ENCODE measurements at regions not wholly inside any gene's neighbourhood (a gene's known extent, or its start where the extent isn't known, plus 50 kb on each side); places are given as distances from the start of the nearest gene placed in this dataset.

DNA sequence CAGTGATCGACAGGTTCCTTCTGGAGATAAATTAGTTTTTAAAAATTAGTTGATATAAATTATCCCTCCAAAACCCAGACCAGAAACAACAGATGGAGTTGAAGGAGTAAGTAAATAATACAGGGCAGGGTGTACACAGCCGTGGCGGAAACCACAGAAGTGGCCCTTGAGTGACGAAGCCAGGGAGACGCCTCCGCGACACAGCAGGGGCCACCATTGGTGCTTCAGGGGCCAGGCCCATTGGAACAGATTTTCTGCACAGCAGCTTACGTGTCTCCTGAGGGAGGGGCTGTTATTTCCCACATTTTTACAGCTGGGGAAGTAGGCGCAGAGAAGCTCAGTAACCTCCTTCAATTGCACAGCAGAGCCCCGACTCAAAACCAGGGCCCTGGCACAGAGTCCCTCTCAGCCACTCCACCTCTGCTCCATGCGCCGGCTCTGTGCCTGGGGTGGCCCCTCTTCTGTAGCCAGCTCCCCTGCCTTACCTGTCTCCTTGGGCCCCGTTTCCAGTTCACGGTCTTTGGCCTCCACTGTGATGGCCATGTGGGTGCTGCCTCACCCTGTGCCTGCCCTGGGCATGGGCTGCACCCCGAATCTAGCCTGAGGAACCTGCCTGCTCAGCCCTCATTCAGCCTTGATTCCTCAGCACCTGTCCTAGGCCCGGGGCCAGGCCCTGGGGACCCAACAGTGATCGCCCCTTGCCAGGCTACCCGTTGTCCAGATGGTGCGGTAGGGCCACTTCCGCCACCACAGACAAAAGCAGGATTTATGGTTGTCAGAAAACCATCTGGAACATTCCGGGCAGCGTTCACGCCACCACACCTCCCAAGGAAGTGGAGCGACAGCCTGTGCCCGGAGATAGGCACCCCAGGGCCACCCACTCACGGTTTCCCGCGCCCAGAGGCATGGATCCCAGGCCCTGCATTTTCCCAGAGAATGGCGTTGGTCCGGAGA is 128.5 kb upstream of the GSE1 start:
- H3K4me3 ChIP-seq (ENCODE audit: low read depth, low read length): no peak overlapping the region
- TF ChIP-seq, protein P1, sequence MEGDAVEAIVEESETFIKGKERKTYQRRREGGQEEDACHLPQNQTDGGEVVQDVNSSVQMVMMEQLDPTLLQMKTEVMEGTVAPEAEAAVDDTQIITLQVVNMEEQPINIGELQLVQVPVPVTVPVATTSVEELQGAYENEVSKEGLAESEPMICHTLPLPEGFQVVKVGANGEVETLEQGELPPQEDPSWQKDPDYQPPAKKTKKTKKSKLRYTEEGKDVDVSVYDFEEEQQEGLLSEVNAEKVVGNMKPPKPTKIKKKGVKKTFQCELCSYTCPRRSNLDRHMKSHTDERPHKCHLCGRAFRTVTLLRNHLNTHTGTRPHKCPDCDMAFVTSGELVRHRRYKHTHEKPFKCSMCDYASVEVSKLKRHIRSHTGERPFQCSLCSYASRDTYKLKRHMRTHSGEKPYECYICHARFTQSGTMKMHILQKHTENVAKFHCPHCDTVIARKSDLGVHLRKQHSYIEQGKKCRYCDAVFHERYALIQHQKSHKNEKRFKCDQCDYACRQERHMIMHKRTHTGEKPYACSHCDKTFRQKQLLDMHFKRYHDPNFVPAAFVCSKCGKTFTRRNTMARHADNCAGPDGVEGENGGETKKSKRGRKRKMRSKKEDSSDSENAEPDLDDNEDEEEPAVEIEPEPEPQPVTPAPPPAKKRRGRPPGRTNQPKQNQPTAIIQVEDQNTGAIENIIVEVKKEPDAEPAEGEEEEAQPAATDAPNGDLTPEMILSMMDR (IDR thresholded peaks at IDR 0.05; ENCODE audit: low read depth, low read length): no peak
- DNase-seq (ENCODE audit: low read depth, low spot score): no peak
- in situ Hi-C loops (cut with HindIII; ENCODE audit: low sequenced_read_pairs): no loop called here

DNA sequence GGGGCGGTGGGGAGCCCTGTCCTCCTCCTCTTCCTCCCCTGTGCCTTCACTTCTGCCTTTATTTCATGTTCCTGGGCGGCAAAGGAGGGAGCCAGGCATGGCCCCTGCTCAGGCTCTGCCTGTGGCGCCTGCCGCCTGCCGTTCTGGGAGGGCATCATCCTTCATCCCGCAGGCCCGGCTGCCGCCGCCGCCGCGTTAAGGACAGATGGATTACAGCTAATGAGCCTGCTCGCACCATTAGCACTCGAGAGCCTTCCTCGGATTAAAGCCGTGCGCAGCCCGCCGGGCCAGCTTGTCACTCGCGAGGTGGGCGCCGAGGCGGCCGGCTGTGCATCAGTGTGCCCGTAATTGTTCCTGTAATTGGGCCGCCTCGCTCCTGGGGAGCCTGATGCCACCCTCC is 127.7 kb upstream of the GSE1 start:
- DNase-seq (ENCODE audit: low read depth, low spot score): no peak
- H3K4me3 ChIP-seq (ENCODE audit: low read depth, low read length): no peak overlapping the region
- in situ Hi-C loops (cut with HindIII; ENCODE audit: low sequenced_read_pairs): no loop called here
- TF ChIP-seq, protein P1 (IDR thresholded peaks at IDR 0.05; ENCODE audit: low read depth, low read length): no peak

DNA sequence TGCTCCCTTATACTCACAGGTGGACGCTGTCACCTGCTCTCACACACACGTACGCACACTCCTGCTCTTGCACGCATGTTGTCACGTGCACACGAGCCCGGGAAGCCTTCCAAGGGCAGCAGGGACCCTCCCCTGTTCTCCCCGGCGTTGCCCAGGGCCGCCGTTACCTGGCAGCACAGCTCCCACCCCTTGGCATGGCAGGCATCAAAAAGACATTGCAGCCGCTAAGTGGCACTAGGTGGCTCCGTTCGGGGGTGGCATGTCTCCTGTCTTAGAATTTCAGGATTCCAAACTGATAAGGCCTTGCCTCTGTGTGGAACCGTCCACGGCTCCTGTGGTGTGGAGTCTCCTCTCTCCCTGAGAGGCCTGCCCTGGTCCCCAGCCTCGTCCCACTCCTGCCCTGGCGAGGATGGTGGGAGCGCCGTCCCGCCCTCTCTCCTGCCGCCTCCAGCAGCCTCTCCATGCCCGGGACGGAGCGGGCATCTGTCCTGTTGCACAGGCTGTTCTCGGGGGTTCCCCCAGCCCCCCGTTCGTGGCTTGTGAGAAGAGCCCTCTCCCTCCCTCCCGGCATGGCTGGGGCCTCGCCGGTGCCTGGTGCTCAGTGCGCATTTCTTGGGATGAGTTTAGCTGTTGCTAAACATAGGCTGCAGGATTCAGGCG is 126.7 kb upstream of the GSE1 start:
- no peak for DNase-seq (ENCODE audit: low read depth, low spot score)
- TF ChIP-seq, protein P1 (IDR thresholded peaks at IDR 0.05; ENCODE audit: low read depth, low read length): no peak
- H3K4me3 ChIP-seq (ENCODE audit: low read depth, low read length): no peak overlapping the region
- in situ Hi-C loops (cut with HindIII; ENCODE audit: low sequenced_read_pairs): no loop called here

DNA sequence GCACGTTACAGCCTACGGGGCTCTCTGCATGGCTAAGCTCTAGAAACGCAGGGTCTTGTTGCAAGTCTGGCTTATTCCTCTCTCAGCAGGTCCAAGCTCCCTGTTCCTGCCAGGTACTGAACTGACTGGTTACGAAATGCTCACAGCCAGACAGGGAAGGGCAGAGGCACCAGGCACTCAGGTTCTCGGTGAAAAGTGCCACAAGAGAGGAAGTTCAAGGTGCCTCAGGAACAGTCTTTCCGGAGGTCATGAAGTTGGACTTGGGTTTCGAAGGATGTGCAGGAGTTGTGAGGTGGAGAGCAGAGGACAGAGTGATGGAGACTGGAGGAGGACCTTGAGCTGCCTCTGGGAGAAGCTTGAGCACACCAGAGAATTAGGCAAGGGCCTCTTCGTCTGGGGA is 124.7 kb upstream of the GSE1 start:
- in situ Hi-C loops (cut with HindIII; ENCODE audit: low sequenced_read_pairs): no loop called here
- TF ChIP-seq, protein P1 (IDR thresholded peaks at IDR 0.05; ENCODE audit: low read depth, low read length): no peak
- DNase-seq (ENCODE audit: low read depth, low spot score): no peak
- H3K4me3 ChIP-seq (ENCODE audit: low read depth, low read length): no peak overlapping the region

DNA sequence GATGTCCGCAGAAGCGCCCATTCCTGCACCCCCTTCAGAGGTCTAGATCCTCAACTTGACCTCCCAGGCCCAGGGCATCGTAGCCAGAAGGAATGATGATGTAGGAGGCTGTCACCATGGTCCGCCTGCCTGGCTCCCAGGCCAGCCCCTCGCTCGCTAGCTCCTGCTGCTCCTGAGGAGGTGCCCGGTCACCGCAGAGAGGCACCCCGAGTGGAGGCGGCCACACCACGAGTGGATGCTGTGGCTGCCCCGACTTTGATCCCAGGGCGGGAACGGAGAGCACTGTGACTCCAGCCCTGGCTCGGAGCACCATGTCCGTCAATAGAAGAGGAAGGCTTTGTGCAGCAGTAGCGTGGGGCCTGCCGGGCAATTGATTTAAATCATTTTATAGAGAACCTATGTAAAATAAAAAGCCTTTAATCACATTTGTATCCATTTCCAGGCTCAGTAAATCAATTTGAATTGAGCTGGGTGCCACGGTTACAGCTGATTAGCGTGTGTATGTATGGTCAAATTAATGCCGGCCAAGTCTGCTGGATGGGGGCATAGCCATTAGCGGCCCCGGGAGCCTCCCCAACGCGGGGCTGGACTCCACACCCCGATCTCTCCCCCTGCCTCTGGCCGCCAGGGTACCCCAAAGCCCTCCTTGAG is 122.6 kb upstream of the GSE1 start:
- no peak overlapping the region for H3K4me3 ChIP-seq (ENCODE audit: low read depth, low read length)
- in situ Hi-C loops (cut with HindIII; ENCODE audit: low sequenced_read_pairs): no loop called here
- DNase-seq (ENCODE audit: low read depth, low spot score): no peak
- TF ChIP-seq, protein P1 (IDR thresholded peaks at IDR 0.05; ENCODE audit: low read depth, low read length): no peak

GRCh38 chr16:85491058-85491771 is 121.9 kb upstream of the GSE1 start:
- no peak for DNase-seq (ENCODE audit: low read depth, low spot score)
- in situ Hi-C loops (cut with HindIII; ENCODE audit: low sequenced_read_pairs): no loop called here
- H3K4me3 ChIP-seq (ENCODE audit: low read depth, low read length): no peak overlapping the region
- TF ChIP-seq, protein P1 (IDR thresholded peaks at IDR 0.05; ENCODE audit: low read depth, low read length): peak; percentile 78

Measured in astrocyte of the spinal cord (primary cell).